ENCODE measurements at regions not wholly inside any gene's neighbourhood (a gene's known extent, or its start where the extent isn't known, plus 50 kb on each side); places are given as distances from the start of the nearest gene placed in this dataset.

- TF ChIP-seq CTCF (conservative IDR thresholded peaks at IDR 0.05; ENCODE audit: low read depth, low read length) (no peak), EZH2 (IDR thresholded peaks at IDR 0.05; ENCODE audit: low read length, unreplicated experiment) (no peak)
Measured at GRCh38 chr17:73758245-73758644, 114.0 kb upstream of the SDK2 start.

Measured in PC-3 (cell line).